Activated T-helper 1 cell treated with anti-CD3 and anti-CD28 coated beads, Interleukin-12 subunit alpha, Interleukin-12 subunit beta, Interleukin-2, Interleukin-4 antibody, amounts not matched to agents 30 ng/mL and 10 ng/mL and 1 ng/mL, durations not matched to agents 14 hours and 24 hours and 36 hours (primary cell): ENCODE measurements at regions not wholly inside any gene's neighbourhood (a gene's known extent, or its start where the extent isn't known, plus 50 kb on each side); places are given as distances from the start of the nearest gene placed in this dataset.

Experiments
- DNase-seq: peaks from one replicate; pipeline ENCODE4 v3.0.0; 2021; ENCODE audit warnings: low spot score
- H3K27ac Mint-ChIP-seq: one replicate; pipeline ENCODE4 v1.8.0; 2021; ENCODE audit warnings: mild to moderate bottlenecking, mixed read lengths
- H3K27me3 Mint-ChIP-seq: one replicate; pipeline ENCODE4 v1.8.0; 2022; ENCODE audit warnings: mild to moderate bottlenecking, moderate library complexity, mixed read lengths; ENCODE audit not compliant: insufficient read depth
- H3K36me3 Mint-ChIP-seq: one replicate; pipeline ENCODE4 v1.8.0; 2021; ENCODE audit warnings: low read depth, mixed read lengths
- H3K4me1 Mint-ChIP-seq: one replicate; pipeline ENCODE4 v1.8.0; 2021; ENCODE audit warnings: low read depth, mixed read lengths
- H3K4me3 Mint-ChIP-seq: one replicate; pipeline ENCODE4 v1.8.0; 2021; ENCODE audit warnings: mild to moderate bottlenecking, moderate library complexity, mixed read lengths
- H3K9me3 Mint-ChIP-seq: one replicate; pipeline ENCODE4 v1.8.0; 2021; ENCODE audit warnings: mixed read lengths
- intact Hi-C: fragments of 100-400 bp; cut with micrococcal nuclease; formaldehyde crosslinking; loops from one replicate; pipeline ENCODE4 v1.15.1; 2024

DNA sequence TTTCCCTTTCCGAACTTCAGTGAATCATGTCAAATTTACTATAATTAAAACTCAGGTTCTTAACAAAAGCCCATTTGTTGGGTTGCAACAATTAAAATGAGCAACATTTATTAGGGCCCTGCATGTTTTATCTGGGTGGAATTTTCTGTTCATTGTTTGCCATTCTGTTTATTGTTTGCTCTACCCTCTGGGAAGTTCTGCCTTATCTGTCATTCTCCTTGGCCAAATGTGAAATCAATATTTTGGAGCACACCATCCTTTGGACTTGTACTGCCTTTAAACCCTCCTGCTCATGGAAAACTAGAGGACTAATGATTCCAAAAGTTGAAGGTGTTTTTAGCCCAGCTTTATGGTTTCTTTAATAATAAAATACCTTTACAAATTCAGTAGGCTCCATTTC is 134.5 kb upstream of the KCND2 start:
- no peak overlapping the region for H3K27ac Mint-ChIP-seq
- H3K4me1 Mint-ChIP-seq, result no peaks in the 10 kb centered on the region
- intact Hi-C loops, result no loop called here
- no peaks in the 10 kb centered on the region for H3K36me3 Mint-ChIP-seq
- DNase-seq, result no peak
- H3K27me3 Mint-ChIP-seq, result no peaks in the 10 kb centered on the region
- no peak overlapping the region for H3K4me3 Mint-ChIP-seq
- H3K9me3 Mint-ChIP-seq, result peaks cover 3% of the 10 kb centered on the region

DNA sequence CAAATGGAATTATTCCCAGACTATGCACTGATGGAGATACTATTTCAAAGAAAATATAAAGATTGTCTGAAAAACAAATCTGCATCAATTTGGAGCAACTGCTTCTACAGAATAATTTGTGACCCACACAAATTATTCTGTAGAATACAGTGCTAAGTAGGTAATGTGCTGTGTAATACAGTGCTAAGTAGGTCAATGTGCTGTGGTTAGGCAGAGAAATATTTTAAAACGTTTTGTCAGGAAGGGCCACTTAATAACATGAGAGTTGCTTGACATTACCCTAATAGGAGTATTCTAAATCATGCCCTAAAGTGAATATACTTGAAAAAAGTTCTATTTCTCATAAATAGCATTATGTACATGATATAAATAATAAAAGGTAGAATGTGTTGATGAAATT is 116.5 kb upstream of the KCND2 start:
- no peaks in the 10 kb centered on the region for H3K4me1 Mint-ChIP-seq
- peaks cover 4% of the 10 kb centered on the region for H3K9me3 Mint-ChIP-seq
- no peak overlapping the region for H3K4me3 Mint-ChIP-seq
- intact Hi-C loops, result no loop called here
- H3K27ac Mint-ChIP-seq, result no peak overlapping the region
- no peak for DNase-seq
- H3K36me3 Mint-ChIP-seq, result no peaks in the 10 kb centered on the region
- H3K27me3 Mint-ChIP-seq, result no peaks in the 10 kb centered on the region

DNA sequence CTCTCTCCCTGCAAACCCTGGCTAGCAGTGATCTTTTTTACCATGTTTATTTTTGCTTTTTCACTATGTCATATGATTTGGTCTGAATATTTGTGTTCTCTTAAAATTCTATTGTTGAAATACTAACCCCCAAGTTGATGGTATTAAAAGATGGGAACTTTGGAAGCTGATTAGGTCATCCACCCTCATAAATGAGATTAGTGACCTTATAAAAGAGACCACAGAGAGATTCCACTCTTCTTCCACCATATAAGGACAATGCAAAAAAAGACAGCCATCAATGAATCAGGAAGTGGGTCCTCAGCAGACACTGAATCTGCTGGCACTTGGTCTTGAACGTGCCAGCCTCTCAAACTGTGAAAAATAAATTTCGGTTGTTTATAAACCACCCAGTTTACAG is 112.8 kb upstream of the KCND2 start:
- no peaks in the 10 kb centered on the region for H3K4me1 Mint-ChIP-seq
- H3K27me3 Mint-ChIP-seq, result no peaks in the 10 kb centered on the region
- no peak for DNase-seq
- H3K9me3 Mint-ChIP-seq, result peaks cover 4% of the 10 kb centered on the region
- intact Hi-C loops, result no loop called here
- H3K4me3 Mint-ChIP-seq, result no peak overlapping the region
- no peak overlapping the region for H3K27ac Mint-ChIP-seq
- no peaks in the 10 kb centered on the region for H3K36me3 Mint-ChIP-seq

DNA sequence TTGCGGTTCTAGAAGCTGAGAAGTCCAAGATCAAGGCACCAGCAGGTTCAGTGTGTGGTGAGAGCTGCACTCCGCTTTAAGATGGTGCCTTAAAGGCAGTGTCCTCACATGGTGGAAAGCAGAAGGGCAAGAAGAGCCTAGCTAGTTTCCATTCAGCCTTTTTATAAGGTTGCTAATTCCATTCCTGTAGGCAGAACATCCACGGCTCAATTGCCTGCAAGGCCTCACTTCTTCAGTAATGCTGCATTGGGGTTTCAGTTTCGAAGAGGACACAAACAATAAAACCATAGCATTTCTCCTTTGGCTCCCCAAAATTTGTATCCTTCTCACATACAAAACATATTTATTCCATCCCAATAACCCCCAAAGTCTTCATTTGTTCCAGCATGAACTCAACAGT is 109.5 kb upstream of the KCND2 start:
- Mint-ChIP-seq H3K27me3 (no peaks in the 10 kb centered on the region), H3K4me1 (no peaks in the 10 kb centered on the region), H3K9me3 (peaks cover 4% of the 10 kb centered on the region), H3K36me3 (no peaks in the 10 kb centered on the region), H3K27ac (no peak overlapping the region), H3K4me3 (no peak overlapping the region)
- intact Hi-C loops, result no loop called here
- no peak for DNase-seq

DNA sequence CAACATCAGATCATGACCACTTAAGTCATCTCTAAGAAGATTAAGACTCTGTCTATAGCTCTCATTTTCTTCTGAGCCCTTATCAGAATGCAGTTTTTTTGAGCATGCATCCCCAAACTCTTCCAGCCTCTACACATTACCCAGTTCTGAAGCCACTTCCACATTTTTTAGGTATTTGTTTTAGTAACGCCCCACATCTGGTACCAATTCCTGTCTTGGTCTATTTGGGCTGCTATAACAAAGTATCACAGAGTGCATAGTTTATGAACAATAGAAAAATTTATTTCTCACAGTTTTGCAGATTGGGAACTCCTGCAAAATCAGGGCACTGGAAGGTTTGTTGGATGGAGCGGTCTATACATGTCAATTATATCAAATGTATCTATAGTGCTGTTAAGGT is 107.7 kb upstream of the KCND2 start:
- DNase-seq, result no peak
- H3K4me3 Mint-ChIP-seq, result no peak overlapping the region
- H3K4me1 Mint-ChIP-seq, result no peaks in the 10 kb centered on the region
- H3K27me3 Mint-ChIP-seq, result no peaks in the 10 kb centered on the region
- intact Hi-C loops, result no loop called here
- H3K36me3 Mint-ChIP-seq, result no peaks in the 10 kb centered on the region
- H3K9me3 Mint-ChIP-seq, result no peaks in the 10 kb centered on the region
- no peak overlapping the region for H3K27ac Mint-ChIP-seq

DNA sequence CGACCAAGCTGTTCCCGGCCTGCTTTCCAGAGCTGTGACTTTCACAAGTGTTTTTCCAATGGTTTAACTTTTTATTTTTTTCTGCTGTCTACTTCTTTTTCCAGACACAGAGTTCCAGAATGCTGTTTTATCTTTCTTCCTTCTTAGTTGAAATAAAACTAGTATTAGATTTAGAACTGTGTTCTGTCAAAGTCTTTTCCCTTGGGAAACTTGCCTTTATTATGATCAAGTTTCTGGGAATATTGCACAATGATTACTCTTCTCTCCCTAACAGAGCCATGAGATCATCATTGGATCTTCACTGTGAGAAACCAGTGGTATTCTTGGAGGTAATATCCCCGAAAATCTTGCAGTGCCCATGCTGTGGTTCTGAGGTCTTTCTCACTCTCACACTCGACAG is 104.9 kb upstream of the KCND2 start:
- Mint-ChIP-seq H3K27me3 (no peaks in the 10 kb centered on the region), H3K27ac (no peak overlapping the region), H3K9me3 (no peaks in the 10 kb centered on the region), H3K4me3 (no peak overlapping the region), H3K4me1 (no peaks in the 10 kb centered on the region), H3K36me3 (no peaks in the 10 kb centered on the region)
- intact Hi-C loops, result no loop called here
- no peak for DNase-seq

DNA sequence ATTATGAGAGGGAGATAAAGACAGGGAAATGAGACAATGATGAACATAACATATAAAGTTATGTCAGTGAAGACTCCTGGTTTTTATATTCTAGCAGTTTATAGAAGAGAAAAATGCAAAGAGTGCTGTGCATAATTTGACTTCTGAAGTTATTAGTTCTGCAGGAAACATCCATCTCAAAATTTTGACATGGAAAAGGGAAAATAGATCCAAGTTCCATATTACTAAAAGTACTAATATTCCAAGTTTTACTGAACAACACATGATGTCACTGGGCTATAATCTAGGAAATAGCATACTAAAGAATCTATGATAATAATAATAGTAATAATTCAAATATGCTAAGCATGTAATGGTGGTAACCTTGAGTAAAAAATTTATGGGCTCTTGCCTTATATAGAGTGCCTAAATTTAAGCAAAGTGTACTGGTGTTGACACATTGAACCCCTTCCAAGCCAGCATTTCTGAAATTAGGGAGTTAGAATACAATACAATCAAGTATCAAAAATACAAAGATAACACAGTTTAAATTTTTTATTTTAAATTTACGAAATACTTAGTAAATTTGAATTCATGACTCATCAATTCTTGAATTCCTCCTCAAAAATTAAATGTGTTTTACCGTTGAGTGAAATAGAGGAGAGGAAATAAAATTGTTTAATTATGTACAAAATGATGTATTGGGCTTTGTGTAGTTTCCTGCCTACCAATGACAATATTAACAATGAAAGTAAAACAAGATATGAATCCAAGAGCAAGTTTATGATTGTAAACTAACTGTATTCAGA is 102.8 kb upstream of the KCND2 start:
- Mint-ChIP-seq H3K9me3 (no peaks in the 10 kb centered on the region), H3K4me3 (no peak overlapping the region), H3K27ac (no peak overlapping the region), H3K4me1 (no peaks in the 10 kb centered on the region), H3K27me3 (no peaks in the 10 kb centered on the region), H3K36me3 (no peaks in the 10 kb centered on the region)
- no peak for DNase-seq
- intact Hi-C loops, result no loop called here

DNA sequence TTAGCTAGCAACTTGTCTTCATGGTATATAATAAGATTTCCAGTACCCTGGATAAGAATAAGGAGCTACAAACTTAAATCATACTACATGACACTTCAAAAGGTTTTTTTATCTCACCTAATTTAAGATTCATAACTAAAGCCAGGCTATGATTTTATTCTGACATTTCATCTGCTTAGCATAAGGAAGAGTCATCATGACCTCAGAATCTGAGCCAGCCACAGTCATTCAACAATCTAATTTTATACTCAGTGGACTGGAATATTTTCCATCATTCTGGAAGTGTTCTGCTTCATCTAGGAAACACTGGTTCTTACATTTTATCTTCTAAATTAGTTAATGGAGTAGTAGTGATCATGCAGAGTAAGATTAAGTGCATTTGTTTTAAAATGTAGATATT is 102.1 kb upstream of the KCND2 start:
- no peaks in the 10 kb centered on the region for H3K36me3 Mint-ChIP-seq
- H3K4me3 Mint-ChIP-seq, result no peak overlapping the region
- no peaks in the 10 kb centered on the region for H3K27me3 Mint-ChIP-seq
- no peak overlapping the region for H3K27ac Mint-ChIP-seq
- no peaks in the 10 kb centered on the region for H3K9me3 Mint-ChIP-seq
- no peaks in the 10 kb centered on the region for H3K4me1 Mint-ChIP-seq
- intact Hi-C loops, result no loop called here
- no peak for DNase-seq

DNA sequence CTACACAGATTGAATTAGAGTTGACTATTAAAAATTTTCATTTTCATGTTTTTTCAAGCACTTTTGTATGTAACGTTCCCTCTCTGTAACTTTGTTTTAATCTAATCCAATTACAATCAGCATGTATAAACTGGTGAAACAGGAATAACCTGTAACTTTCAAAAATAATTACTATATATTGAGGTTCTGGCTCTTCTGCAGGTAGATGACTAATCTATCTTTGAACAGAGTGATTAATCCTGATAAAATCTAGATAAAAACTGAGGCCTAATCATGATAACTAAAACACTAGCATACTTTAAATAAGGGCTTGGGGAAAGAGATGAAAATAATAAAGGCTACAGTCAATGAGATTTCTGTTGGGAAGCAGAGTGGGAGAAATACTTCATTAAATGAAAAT is 101.6 kb upstream of the KCND2 start:
- no peaks in the 10 kb centered on the region for H3K4me1 Mint-ChIP-seq
- no peaks in the 10 kb centered on the region for H3K9me3 Mint-ChIP-seq
- no peak overlapping the region for H3K27ac Mint-ChIP-seq
- H3K36me3 Mint-ChIP-seq, result no peaks in the 10 kb centered on the region
- intact Hi-C loops, result no loop called here
- no peaks in the 10 kb centered on the region for H3K27me3 Mint-ChIP-seq
- H3K4me3 Mint-ChIP-seq, result no peak overlapping the region
- DNase-seq, result no peak

DNA sequence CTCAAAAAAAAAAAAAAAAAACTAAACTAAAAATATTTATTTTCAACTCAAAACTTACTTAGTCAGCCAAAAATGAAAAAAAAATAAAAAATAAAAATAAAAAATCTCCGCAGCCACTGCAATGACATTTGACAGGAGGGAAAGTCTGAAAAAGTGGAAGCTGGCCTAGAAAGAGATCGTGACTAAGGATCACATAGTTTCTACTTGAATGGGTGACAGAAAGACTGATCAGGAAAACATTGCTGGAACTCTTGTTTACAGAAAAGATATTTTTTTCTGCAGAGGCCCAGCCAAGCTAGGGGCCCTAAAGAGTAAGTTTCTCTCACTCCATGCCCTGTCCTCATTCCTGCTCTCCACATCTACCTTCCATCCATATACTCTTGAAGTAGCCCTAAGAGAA is 92.8 kb upstream of the KCND2 start:
- no peak overlapping the region for H3K27ac Mint-ChIP-seq
- H3K4me1 Mint-ChIP-seq, result no peaks in the 10 kb centered on the region
- intact Hi-C loops, result no loop called here
- H3K36me3 Mint-ChIP-seq, result no peaks in the 10 kb centered on the region
- H3K4me3 Mint-ChIP-seq, result no peak overlapping the region
- no peak for DNase-seq
- H3K9me3 Mint-ChIP-seq, result peaks cover 4% of the 10 kb centered on the region
- no peaks in the 10 kb centered on the region for H3K27me3 Mint-ChIP-seq

DNA sequence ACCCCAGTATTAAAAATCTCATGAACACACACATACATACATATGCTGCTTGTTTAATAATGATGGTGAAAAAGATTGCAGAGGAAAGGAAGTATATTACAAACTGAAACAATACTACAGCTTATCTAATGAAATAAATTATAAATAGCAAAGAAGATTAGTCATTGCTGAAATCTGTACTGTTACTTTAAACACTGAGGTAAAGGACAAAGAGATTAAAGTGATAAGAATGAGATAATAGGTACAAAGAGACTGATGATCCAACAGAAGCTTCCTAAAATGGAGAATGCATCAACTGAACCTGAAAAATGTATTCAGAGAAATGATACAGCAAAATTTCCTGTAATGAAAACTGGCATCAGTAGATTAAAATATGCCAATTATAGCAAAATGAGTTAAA is 91.5 kb upstream of the KCND2 start:
- no peak overlapping the region for H3K4me3 Mint-ChIP-seq
- DNase-seq, result no peak
- H3K27me3 Mint-ChIP-seq, result no peaks in the 10 kb centered on the region
- H3K27ac Mint-ChIP-seq, result no peak overlapping the region
- H3K36me3 Mint-ChIP-seq, result no peaks in the 10 kb centered on the region
- H3K9me3 Mint-ChIP-seq, result peaks cover 4% of the 10 kb centered on the region
- no peaks in the 10 kb centered on the region for H3K4me1 Mint-ChIP-seq
- intact Hi-C loops, result no loop called here

DNA sequence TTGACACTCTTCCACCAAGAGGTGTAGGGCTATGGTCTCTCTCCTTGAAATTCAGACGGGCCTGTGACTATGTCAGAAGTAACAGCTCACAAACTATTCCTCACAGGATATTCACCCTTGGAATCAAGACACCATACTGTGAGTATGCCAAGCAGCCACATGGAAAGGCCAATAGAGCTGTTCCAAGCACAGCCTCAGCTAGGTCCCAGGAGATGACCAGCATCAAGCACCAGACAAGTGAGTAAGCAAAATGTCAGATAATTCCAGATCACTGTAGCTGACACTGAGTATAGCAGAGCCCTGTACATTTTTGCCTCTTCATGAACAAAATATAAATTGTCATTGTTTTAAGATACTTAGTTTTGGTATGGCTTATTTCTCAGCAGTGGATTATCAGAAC is 88.1 kb upstream of the KCND2 start:
- DNase-seq, result no peak
- no peaks in the 10 kb centered on the region for H3K4me1 Mint-ChIP-seq
- intact Hi-C loops, result no loop called here
- no peaks in the 10 kb centered on the region for H3K36me3 Mint-ChIP-seq
- H3K27ac Mint-ChIP-seq, result no peak overlapping the region
- H3K9me3 Mint-ChIP-seq, result peaks cover 4% of the 10 kb centered on the region
- H3K27me3 Mint-ChIP-seq, result no peaks in the 10 kb centered on the region
- no peak overlapping the region for H3K4me3 Mint-ChIP-seq

DNA sequence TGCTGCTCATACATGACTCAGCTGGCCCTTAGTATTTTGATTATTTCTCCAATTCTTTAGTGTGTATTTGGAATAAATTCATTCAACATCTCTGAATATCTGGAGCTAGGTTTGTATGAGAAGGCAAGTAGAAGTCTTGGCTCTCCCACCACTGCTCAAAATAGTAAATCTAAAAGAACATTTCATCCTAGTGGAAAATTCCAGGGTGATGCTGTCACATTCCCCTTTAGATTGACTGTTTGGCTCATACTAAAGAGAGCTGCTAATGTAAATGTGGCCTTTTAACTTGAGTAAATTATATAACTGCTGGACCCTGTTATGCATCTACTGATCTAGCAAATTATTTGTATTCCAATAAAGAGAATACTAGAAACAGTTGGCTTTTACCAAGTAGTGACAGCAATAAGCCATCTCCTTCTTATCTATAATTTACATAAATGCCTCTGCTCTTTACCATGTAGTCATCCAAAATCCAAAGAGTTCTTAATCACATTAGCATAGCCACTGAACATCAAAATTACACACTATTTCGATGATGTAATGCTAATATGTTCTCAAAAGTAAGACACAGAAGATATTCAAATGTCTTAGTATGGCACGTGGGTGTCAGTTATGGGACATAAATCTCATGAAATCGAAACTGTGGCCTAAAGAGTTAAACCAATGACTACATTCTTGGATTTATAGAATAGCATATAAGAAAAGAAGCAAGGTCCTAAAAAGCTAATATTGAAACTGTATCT is 86.9 kb upstream of the KCND2 start:
- Mint-ChIP-seq H3K36me3 (no peaks in the 10 kb centered on the region), H3K4me3 (no peak overlapping the region), H3K4me1 (no peaks in the 10 kb centered on the region), H3K27ac (no peak overlapping the region), H3K27me3 (no peaks in the 10 kb centered on the region), H3K9me3 (no peaks in the 10 kb centered on the region)
- intact Hi-C loops, result no loop called here
- DNase-seq, result no peak
